H1 (cell line): ENCODE measurements at regions not wholly inside any gene's neighbourhood (a gene's known extent, or its start where the extent isn't known, plus 50 kb on each side); places are given as distances from the start of the nearest gene placed in this dataset.

Source experiments
- CTCF ChIA-PET: fragments of 300-600 bp; sonication (Branson Sonifier 250); formaldehyde crosslinking; loops from one replicate; lab custom pipeline; 2021; ENCODE audit not compliant: partially characterized antibody; lab: Charles Lee
- POLR2A ChIA-PET: fragments of 300-600 bp; sonication (Branson Sonifier 250); formaldehyde crosslinking; loops from one replicate; lab custom pipeline; 2021; ENCODE audit warnings: inconsistent platforms; ENCODE audit not compliant: partially characterized antibody; lab: Charles Lee
- DNase-seq, 2 experiments: peaks; one replicate each; pipeline versions ENCODE4 v3.0.0 to v3.0.0-alpha.2; 2010 to 2022; ENCODE audit warnings: low spot score in 2 of 2, low read depth in 1 of 2, mixed read lengths in 1 of 2
- FAIRE-seq: peaks from 2 replicates; lab custom pipeline; 2011; peaks lifted over from hg19 to GRCh38; lab: Jason Lieb, UNC
- H2AFZ ChIP-seq: 2 replicates; pipeline ENCODE4 v1.8.1; 2012; ENCODE audit warnings: low read length, inconsistent platforms
- H2AK5ac ChIP-seq: 2 replicates; pipeline ENCODE4 v1.6.1; 2013; ENCODE audit warnings: low read depth, low read length
- H2BK120ac ChIP-seq: replicated peaks from 2 replicates; pipeline ENCODE3; 2013; ENCODE audit warnings: low read depth, low read length, inconsistent platforms
- H2BK12ac ChIP-seq: 2 replicates; pipeline ENCODE4 v1.6.1; 2013; ENCODE audit warnings: low read depth, low read length
- H2BK15ac ChIP-seq: 2 replicates; pipeline ENCODE4 v1.6.1; 2013; ENCODE audit warnings: low read length
- H2BK20ac ChIP-seq: 2 replicates; pipeline ENCODE4 v1.6.1; 2013; ENCODE audit warnings: low read length
- H2BK5ac ChIP-seq: 2 replicates; pipeline ENCODE4 v1.6.1; 2013; ENCODE audit warnings: low read depth, low read length
- H3K14ac ChIP-seq: 2 replicates; pipeline ENCODE4 v1.6.1; 2013; ENCODE audit warnings: inconsistent platforms; ENCODE audit not compliant: insufficient read length
- H3K18ac ChIP-seq: 2 replicates; pipeline ENCODE4 v1.6.1; 2013; ENCODE audit warnings: low read length; ENCODE audit errors: extremely low read depth
- H3K23ac ChIP-seq: 2 replicates; pipeline ENCODE4 v1.6.1; 2013; ENCODE audit warnings: inconsistent platforms; ENCODE audit not compliant: insufficient read length
- H3K23me2 ChIP-seq: 2 replicates; pipeline ENCODE4 v1.6.1; 2013; ENCODE audit warnings: low read depth, low read length
- H3K27ac ChIP-seq: 2 replicates; pipeline ENCODE4 v1.6.1; 2011; ENCODE audit warnings: low read depth, low read length, inconsistent platforms
- H3K27me3 ChIP-seq, 4 experiments: replicated peaks in 1 of 4; 1 replicate in 1 of 4; 2 replicates in 3 of 4; pipeline versions ENCODE4 v1.6.1 to v1.8.1; 2011 to 2013; ENCODE audit warnings: low read length in 3 of 4, mild to moderate bottlenecking in 3 of 4, inconsistent platforms in 2 of 4, mixed read lengths in 2 of 4, moderate library complexity in 1 of 4; ENCODE audit not compliant: control insufficient read depth in 3 of 4, insufficient read depth in 3 of 4; ENCODE audit errors: extremely low read depth in 1 of 4
- H3K36me3 ChIP-seq, 4 experiments: 2 replicates each; pipeline versions ENCODE4 v1.6.1 to v1.8.1; 2011 to 2013; ENCODE audit warnings: mild to moderate bottlenecking in 4 of 4, low read length in 3 of 4, moderate library complexity in 2 of 4, control low read depth in 1 of 4, inconsistent platforms in 1 of 4; ENCODE audit not compliant: insufficient read depth in 4 of 4, control insufficient read depth in 2 of 4
- H3K4ac ChIP-seq: replicated peaks from 2 replicates; pipeline ENCODE3; 2013; ENCODE audit warnings: low read length, low read depth, mixed read lengths, inconsistent platforms; ENCODE audit not compliant: insufficient read length
- H3K4me1 ChIP-seq, 4 experiments: replicated peaks in 1 of 4; 1 replicate in 1 of 4; 2 replicates in 3 of 4; pipeline versions ENCODE4 v1.6.1 to v1.8.1; 2011 to 2013; ENCODE audit warnings: low read length in 3 of 4, inconsistent platforms in 2 of 4, mixed read lengths in 1 of 4; ENCODE audit not compliant: insufficient read depth in 4 of 4, control insufficient read depth in 3 of 4
- H3K4me2 ChIP-seq, 2 experiments: 2 replicates each; pipeline versions ENCODE4 v1.6.1 to v1.8.1; 2011 to 2013; ENCODE audit warnings: low read depth in 2 of 2, low read length in 2 of 2, control low read depth in 1 of 2, inconsistent platforms in 1 of 2, mild to moderate bottlenecking in 1 of 2; ENCODE audit not compliant: insufficient read depth in 1 of 2
- H3K4me3 ChIP-seq, 4 experiments: fragments of 200-600, 300-600 bp in 1 of 4; sonication (generic), shearing (Covaris generic), sonication (Bioruptor Twin) in 1 of 4; 2 replicates each; pipeline versions ENCODE4 v1.5.1 to v1.8.1; 2011 to 2016; ENCODE audit warnings: low read length in 4 of 4, low read depth in 3 of 4, control low read depth in 2 of 4, inconsistent platforms in 2 of 4, mild to moderate bottlenecking in 2 of 4, mixed read lengths in 1 of 4, moderate library complexity in 1 of 4; ENCODE audit not compliant: insufficient read depth in 2 of 4; ENCODE audit errors: extremely low read depth in 1 of 4
- H3K56ac ChIP-seq: replicated peaks from 2 replicates; pipeline ENCODE3; 2013; ENCODE audit warnings: low read depth, mild to moderate bottlenecking, mixed read lengths, low read length, inconsistent platforms; ENCODE audit not compliant: insufficient read length
- H3K79me1 ChIP-seq: 2 replicates; pipeline ENCODE4 v1.6.1; 2013; ENCODE audit warnings: low read depth, low read length, control low read depth
- H3K79me2 ChIP-seq, 2 experiments: 2 replicates each; pipeline versions ENCODE4 v1.6.1 to v1.8.1; 2012 to 2013; ENCODE audit warnings: low read length in 2 of 2, mild to moderate bottlenecking in 2 of 2, inconsistent platforms in 1 of 2; ENCODE audit not compliant: insufficient read depth in 2 of 2, control insufficient read depth in 1 of 2
- H3K9ac ChIP-seq, 4 experiments: replicated peaks in 1 of 4; 1 replicate in 1 of 4; 2 replicates in 3 of 4; pipeline versions ENCODE4 v1.6.1 to v1.8.1; 2011 to 2013; ENCODE audit warnings: low read depth in 3 of 4, low read length in 3 of 4, control low read depth in 2 of 4, mild to moderate bottlenecking in 2 of 4, moderate library complexity in 2 of 4, inconsistent platforms in 1 of 4; ENCODE audit errors: extremely low read depth in 1 of 4
- H3K9me3 ChIP-seq, 2 experiments: 2 replicates each; pipeline versions ENCODE4 v1.6.1 to v1.8.1; 2012 to 2013; ENCODE audit warnings: mild to moderate bottlenecking in 2 of 2, moderate library complexity in 2 of 2, control low read depth in 1 of 2, inconsistent platforms in 1 of 2, low read depth in 1 of 2, low read length in 1 of 2, mixed read lengths in 1 of 2; ENCODE audit not compliant: insufficient read depth in 2 of 2
- H4K20me1 ChIP-seq, 2 experiments: replicated peaks in 1 of 2; 2 replicates each; pipeline versions ENCODE3 to v1.8.1; 2011 to 2013; ENCODE audit warnings: inconsistent platforms in 2 of 2, low read length in 2 of 2, mild to moderate bottlenecking in 1 of 2; ENCODE audit not compliant: insufficient read depth in 2 of 2, control insufficient read depth in 1 of 2
- H4K5ac ChIP-seq: 2 replicates; pipeline ENCODE4 v1.6.1; 2013; ENCODE audit warnings: low read length, low read depth, mixed read lengths, inconsistent platforms; ENCODE audit not compliant: insufficient read length
- H4K8ac ChIP-seq: 2 replicates; pipeline ENCODE4 v1.8.0; 2013; ENCODE audit warnings: mild to moderate bottlenecking, moderate library complexity, low read length, inconsistent platforms; ENCODE audit not compliant: insufficient read depth; ENCODE audit errors: extremely low read depth
- H4K91ac ChIP-seq: replicated peaks from 2 replicates; pipeline ENCODE3; 2013; ENCODE audit warnings: low read length, mixed read lengths, inconsistent platforms; ENCODE audit not compliant: insufficient read length
- EGR1 ChIP-seq: IDR thresholded peaks from 2 replicates; pipeline ENCODE4 v1.6.1; 2011; ENCODE audit warnings: low read depth, low read length, borderline replicate concordance
- HDAC6 ChIP-seq: IDR thresholded peaks from one replicate; pipeline ENCODE4 v1.7.1; 2012; ENCODE audit warnings: low read depth, mild to moderate bottlenecking, inconsistent platforms, low read length, moderate library complexity
- PHF8 ChIP-seq: fragments of 200-600 bp; sonication (generic); conservative IDR thresholded peaks from 2 replicates; pipeline ENCODE4 v1.7.1; 2012; ENCODE audit warnings: low read depth, mild to moderate bottlenecking, inconsistent platforms, low read length, moderate library complexity
- POLR2A ChIP-seq, 2 experiments: IDR thresholded peaks; 1 replicate in 1 of 2; 2 replicates in 1 of 2; pipeline ENCODE4 v1.6.1; 2011; ENCODE audit warnings: low read depth in 2 of 2, low read length in 2 of 2, mild to moderate bottlenecking in 2 of 2; ENCODE audit errors: control extremely low read depth in 1 of 2
- RAD21 ChIP-seq, 2 experiments: IDR thresholded peaks in 1 of 2; conservative IDR thresholded peaks in 1 of 2; 2 replicates each; pipeline ENCODE4 v1.6.1; 2011; ENCODE audit warnings: low read depth in 2 of 2, low read length in 2 of 2, improper control_type of control experiment in 1 of 2, inconsistent platforms in 1 of 2, mild to moderate bottlenecking in 1 of 2, moderate library complexity in 1 of 2
- SP1 ChIP-seq: IDR thresholded peaks from 2 replicates; pipeline ENCODE4 v1.6.1; 2011; ENCODE audit warnings: low read depth, low read length
- TAF1 ChIP-seq: IDR thresholded peaks from 2 replicates; pipeline ENCODE4 v1.6.1; 2011; ENCODE audit warnings: mild to moderate bottlenecking, low read depth, low read length
- YY1 ChIP-seq: IDR thresholded peaks from 2 replicates; pipeline ENCODE4 v1.6.1; 2011; ENCODE audit warnings: low read depth, mild to moderate bottlenecking, low read length
- ZNF274 ChIP-seq: IDR thresholded peaks from 2 replicates; pipeline ENCODE4 v1.7.0; 2012; ENCODE audit warnings: low read length, borderline replicate concordance; ENCODE audit errors: extremely low read depth
- WGBS, 2 experiments: shearing (Covaris generic) in 1 of 2; methylation state at CpG; one replicate each; pipeline versions ENCODE4 v1.1.6 to v1.1.7; 2013 to 2015; ENCODE audit warnings: low lambda C conversion rate in 2 of 2, mixed read lengths in 2 of 2, inconsistent platforms in 1 of 2, low coverage in 1 of 2, missing lambda C conversion rate in 1 of 2; ENCODE audit not compliant: insufficient replicate concordance in 2 of 2, insufficient coverage in 1 of 2, insufficient read length in 1 of 2; ENCODE audit errors: extremely low coverage in 1 of 2, missing lambda C conversion rate in 1 of 2; 5-methylcytosine and 5-hydroxymethylcytosine counted together

- Histone ChIP-seq H2BK12ac (no peak overlapping the region), H3K27me3 (no peaks in the 10 kb centered on the region), H3K9ac (no peak overlapping the region), H2BK15ac (no peak overlapping the region), H4K5ac (no peak overlapping the region), H3K4ac (no peak overlapping the region), H3K4me2 (no peak overlapping the region), H3K79me1 (no peaks in the 10 kb centered on the region), H4K20me1 (no peaks in the 10 kb centered on the region), H4K8ac (no peak overlapping the region), H2BK5ac (no peak overlapping the region), H2AK5ac (no peak overlapping the region), H3K79me2 (no peaks in the 10 kb centered on the region), H3K9me3 (0 out of 4 replicates have a peak, but pooled peaks cover 0 to 2% of the 10 kb centered on the region in 2 experiments), H4K91ac (no peak overlapping the region), H3K36me3 (no peaks in the 10 kb centered on the region), H3K4me1 (no peaks in the 10 kb centered on the region), H3K4me3 (no peak overlapping the region), H2BK120ac (no peak overlapping the region), H3K23ac (no peak overlapping the region), H3K56ac (no peak overlapping the region), H2AFZ (no peak overlapping the region), H3K23me2 (no peaks in the 10 kb centered on the region), H2BK20ac (no peak overlapping the region), H3K27ac (no peak overlapping the region), H3K14ac (no peak overlapping the region), H3K18ac (no peak overlapping the region)
- WGBS, 2 experiments, result 87% methylated on average over 2 of the region's 2 CpGs; no CpG with 5 or more reads in 1 of the 2 experiments
- CTCF ChIA-PET, result interaction anchor here (1.4 kb wide), 1 partner anchor 34 kb away, joined by 3 read pairs; no protein-coding TSS in a partner anchor
- POLR2A ChIA-PET, result no interaction called here
- no peak for DNase-seq
- no peak for TF ChIP-seq RAD21 (IDR thresholded peaks at IDR 0.05 in 1 of 2, conservative IDR thresholded peaks at IDR 0.05 in 1 of 2; ENCODE audit: low read depth in 2 of 2, low read length in 2 of 2)
- TF ChIP-seq PHF8, result no peak
- TF ChIP-seq HDAC6, result no peak
- TF ChIP-seq ZNF274, result no peak
- TF ChIP-seq SP1, result no peak
- no peak for TF ChIP-seq EGR1
- no peak for TF ChIP-seq POLR2A (IDR thresholded peaks at IDR 0.05; ENCODE audit: control extremely low read depth in 1 of 2, low read depth in 2 of 2, low read length in 2 of 2)
- TF ChIP-seq YY1, result no peak
- no peak for TF ChIP-seq TAF1
- FAIRE-seq, result no peak
Observed at GRCh38 chr15:26145796-26146195, 282.7 kb upstream of the ATP10A start.
